Endothelial cell (in vitro differentiated cells): ENCODE measurements at regions not wholly inside any gene's neighbourhood (a gene's known extent, or its start where the extent isn't known, plus 50 kb on each side); places are given as distances from the start of the nearest gene placed in this dataset.

Experiments
- DNase-seq: peaks from one replicate; pipeline ENCODE4 v3.0.0; 2021; ENCODE audit warnings: low spot score
- H3K27ac Mint-ChIP-seq: one replicate; pipeline ENCODE4 v1.8.0; 2021; ENCODE audit warnings: mixed read lengths, inconsistent platforms; ENCODE audit not compliant: unreplicated experiment
- H3K27me3 Mint-ChIP-seq: one replicate; pipeline ENCODE4 v1.8.0; 2021; ENCODE audit warnings: mild to moderate bottlenecking, moderate library complexity, mixed read lengths, inconsistent platforms; ENCODE audit not compliant: unreplicated experiment
- H3K36me3 Mint-ChIP-seq: one replicate; pipeline ENCODE4 v1.8.0; 2021; ENCODE audit warnings: mild to moderate bottlenecking, low read depth, mixed read lengths, inconsistent platforms; ENCODE audit not compliant: unreplicated experiment
- H3K4me1 Mint-ChIP-seq: one replicate; pipeline ENCODE4 v1.8.0; 2021; ENCODE audit warnings: mild to moderate bottlenecking, mixed read lengths, inconsistent platforms; ENCODE audit not compliant: unreplicated experiment
- H3K4me3 Mint-ChIP-seq: one replicate; pipeline ENCODE4 v1.8.0; 2021; ENCODE audit warnings: mild to moderate bottlenecking, mixed read lengths, inconsistent platforms; ENCODE audit not compliant: unreplicated experiment
- H3K9me3 Mint-ChIP-seq: one replicate; pipeline ENCODE4 v1.8.0; 2021; ENCODE audit warnings: mixed read lengths, inconsistent platforms; ENCODE audit not compliant: unreplicated experiment
- TF ChIP-seq, protein P1 (sequence below): fragments of 200-600 bp; sonication (generic); IDR thresholded peaks from one replicate; pipeline ENCODE4 v1.5.0; 2021; ENCODE audit warnings: antibody characterized with exemption; ENCODE audit not compliant: unreplicated experiment

DNA sequence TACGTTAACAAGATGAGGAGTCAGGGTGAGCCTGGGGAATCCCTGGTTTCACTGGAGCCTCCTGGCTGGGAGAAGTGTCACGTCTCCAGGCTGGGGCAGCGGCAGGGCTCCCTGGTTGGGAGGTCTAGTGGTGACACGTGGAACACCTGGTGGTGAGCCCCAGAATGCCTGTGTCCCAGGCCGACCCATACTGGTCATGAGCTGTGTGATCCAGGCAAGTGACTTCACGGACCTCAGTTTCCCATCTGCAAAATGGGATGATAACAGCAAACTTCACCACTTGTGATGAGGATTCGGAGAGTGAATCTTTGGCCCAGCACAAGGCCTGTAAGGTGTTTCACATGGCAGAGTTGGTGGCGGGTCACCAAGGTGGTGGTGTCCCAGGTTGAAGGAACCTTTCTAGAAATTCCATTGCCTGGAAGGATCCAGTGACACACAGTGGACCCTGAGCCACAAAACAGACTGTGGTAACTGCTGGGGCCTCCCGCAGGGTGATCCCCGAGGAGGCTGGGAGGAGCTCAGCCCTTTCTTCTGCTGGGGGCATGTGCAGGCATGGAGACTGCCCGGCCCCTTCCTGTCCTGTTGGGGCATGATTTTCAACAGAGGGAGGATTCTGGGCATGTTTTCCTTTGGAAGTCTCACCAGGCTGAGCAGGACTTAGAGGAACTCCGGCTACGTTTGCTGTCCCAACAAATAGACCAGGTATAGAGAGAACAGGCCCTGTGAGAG, 153.9 kb upstream of the IER5L start:
- TF ChIP-seq, protein P1, sequence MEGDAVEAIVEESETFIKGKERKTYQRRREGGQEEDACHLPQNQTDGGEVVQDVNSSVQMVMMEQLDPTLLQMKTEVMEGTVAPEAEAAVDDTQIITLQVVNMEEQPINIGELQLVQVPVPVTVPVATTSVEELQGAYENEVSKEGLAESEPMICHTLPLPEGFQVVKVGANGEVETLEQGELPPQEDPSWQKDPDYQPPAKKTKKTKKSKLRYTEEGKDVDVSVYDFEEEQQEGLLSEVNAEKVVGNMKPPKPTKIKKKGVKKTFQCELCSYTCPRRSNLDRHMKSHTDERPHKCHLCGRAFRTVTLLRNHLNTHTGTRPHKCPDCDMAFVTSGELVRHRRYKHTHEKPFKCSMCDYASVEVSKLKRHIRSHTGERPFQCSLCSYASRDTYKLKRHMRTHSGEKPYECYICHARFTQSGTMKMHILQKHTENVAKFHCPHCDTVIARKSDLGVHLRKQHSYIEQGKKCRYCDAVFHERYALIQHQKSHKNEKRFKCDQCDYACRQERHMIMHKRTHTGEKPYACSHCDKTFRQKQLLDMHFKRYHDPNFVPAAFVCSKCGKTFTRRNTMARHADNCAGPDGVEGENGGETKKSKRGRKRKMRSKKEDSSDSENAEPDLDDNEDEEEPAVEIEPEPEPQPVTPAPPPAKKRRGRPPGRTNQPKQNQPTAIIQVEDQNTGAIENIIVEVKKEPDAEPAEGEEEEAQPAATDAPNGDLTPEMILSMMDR, result no peak
- H3K9me3 Mint-ChIP-seq, result no peaks in the 10 kb centered on the region
- H3K4me3 Mint-ChIP-seq, result no peak overlapping the region
- no peak overlapping the region for H3K27ac Mint-ChIP-seq
- no peak for DNase-seq
- H3K36me3 Mint-ChIP-seq, result no peaks in the 10 kb centered on the region
- H3K27me3 Mint-ChIP-seq, result peaks cover 3% of the 10 kb centered on the region
- H3K4me1 Mint-ChIP-seq, result peaks cover 10% of the 10 kb centered on the region

DNA sequence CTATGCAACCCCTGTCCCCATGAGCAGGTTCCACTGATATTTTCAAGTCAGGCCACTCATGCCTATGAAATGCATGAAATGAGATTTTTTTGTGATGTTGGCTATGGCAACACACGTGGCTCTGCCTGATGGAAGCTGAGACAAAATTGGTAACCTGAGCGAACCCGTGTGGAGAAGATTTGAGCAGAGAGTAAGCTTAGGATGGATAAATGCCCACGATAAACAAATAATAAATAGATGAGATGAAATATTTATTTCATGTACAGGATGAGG, 153.4 kb upstream of the IER5L start:
- no peak overlapping the region for H3K4me3 Mint-ChIP-seq
- peaks cover 3% of the 10 kb centered on the region for H3K27me3 Mint-ChIP-seq
- TF ChIP-seq, protein P1, result no peak
- H3K36me3 Mint-ChIP-seq, result no peaks in the 10 kb centered on the region
- H3K4me1 Mint-ChIP-seq, result peaks cover 10% of the 10 kb centered on the region
- no peak overlapping the region for H3K27ac Mint-ChIP-seq
- no peak for DNase-seq
- no peaks in the 10 kb centered on the region for H3K9me3 Mint-ChIP-seq

DNA sequence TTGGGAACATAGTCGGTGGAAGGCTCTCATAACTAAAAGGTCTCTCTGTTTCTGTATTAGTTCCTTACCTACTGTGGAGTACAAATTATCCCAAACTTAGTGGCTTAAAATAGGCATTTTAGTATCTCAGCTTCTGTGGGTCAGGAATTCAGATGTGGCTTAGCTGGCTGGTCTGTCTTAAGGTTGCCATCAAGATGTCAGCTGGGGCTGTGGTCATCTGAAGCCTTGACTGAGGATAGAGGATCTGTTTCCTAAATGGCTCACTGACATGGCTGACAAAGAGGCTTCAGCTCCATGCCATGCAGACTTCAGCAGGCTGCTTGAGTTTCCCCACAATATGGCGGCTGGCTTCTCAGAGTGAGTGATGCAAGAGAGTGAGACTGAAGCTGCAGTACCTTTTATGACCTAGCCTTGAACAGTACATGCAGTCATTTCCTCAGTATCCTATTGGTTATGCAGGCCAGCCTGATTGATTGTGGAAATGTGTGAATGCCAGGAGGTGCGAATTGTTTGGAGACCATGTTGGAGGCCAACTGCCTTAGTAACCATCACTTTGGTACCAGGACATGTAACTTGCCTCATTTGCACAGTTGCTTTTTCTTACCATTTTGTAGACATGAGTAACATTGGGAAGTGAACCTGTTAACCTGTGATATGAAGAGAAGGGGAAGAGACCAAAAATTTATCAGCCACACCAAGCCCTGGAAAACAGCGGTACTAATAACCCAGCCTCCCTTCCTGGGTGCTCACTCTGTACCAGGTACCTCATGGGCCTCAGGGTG, 152.8 kb upstream of the IER5L start:
- peaks cover 10% of the 10 kb centered on the region for H3K4me1 Mint-ChIP-seq
- no peaks in the 10 kb centered on the region for H3K36me3 Mint-ChIP-seq
- H3K9me3 Mint-ChIP-seq, result no peaks in the 10 kb centered on the region
- H3K27me3 Mint-ChIP-seq, result peaks cover 3% of the 10 kb centered on the region
- DNase-seq, result no peak
- TF ChIP-seq, protein P1, result no peak
- H3K27ac Mint-ChIP-seq, result no peak overlapping the region
- no peak overlapping the region for H3K4me3 Mint-ChIP-seq

DNA sequence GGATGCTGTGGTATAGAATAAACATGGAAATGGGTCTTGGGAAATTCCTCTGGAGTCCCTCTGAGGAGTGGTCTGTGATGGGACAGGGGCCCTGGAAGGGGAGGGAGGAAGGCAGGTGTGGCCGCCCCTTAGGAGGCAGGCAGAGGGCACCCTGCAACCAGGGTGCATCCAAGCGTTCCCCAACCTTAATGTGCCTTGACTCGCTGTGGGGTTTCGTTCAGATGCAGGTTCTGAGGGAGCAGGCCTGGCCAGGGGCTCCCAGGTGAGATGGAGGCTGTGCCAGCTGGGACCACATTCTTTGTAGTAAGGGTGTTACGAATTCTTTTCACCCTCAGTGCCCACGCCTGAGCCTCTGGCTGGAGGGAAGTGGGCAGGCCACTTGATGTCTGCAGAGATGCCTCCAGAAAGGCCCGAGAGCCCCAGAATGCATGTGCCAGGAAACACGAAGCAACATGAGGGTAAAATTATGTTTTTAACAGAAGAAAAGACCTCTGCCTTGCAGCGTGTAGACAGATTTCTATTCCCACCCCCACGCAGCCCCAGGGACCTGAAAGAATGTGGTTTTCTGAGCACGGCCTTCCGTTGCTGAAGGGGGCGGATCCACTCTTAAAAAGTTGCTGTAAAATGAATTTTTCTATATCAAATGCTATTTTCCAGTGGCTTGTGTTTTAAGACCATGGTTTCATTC, 150.4 kb upstream of the IER5L start:
- Mint-ChIP-seq H3K27me3 (no peaks in the 10 kb centered on the region), H3K4me3 (no peak overlapping the region), H3K4me1 (no peaks in the 10 kb centered on the region), H3K9me3 (no peaks in the 10 kb centered on the region), H3K36me3 (no peaks in the 10 kb centered on the region), H3K27ac (no peak overlapping the region)
- no peak for DNase-seq
- TF ChIP-seq, protein P1, result no peak
